ENCODE measurements at regions not wholly inside any gene's neighbourhood (a gene's known extent, or its start where the extent isn't known, plus 50 kb on each side); places are given as distances from the start of the nearest gene placed in this dataset.

- TF ChIP-seq SUZ12 (IDR thresholded peaks at IDR 0.05; ENCODE audit: extremely low read depth, insufficient read depth, insufficient read length) (no peak), ZNF274 (IDR thresholded peaks at IDR 0.05; ENCODE audit: low read depth, low read length) (no peak), YY1 (IDR thresholded peaks at IDR 0.05; ENCODE audit: insufficient read depth, insufficient read length) (no peak)
Observed at GRCh38 chr2:84169871-84170270, 289.2 kb downstream of the SUCLG1 start.

Data from NT2/D1 (cell line).